GM18867 (cell line): ENCODE measurements at regions not wholly inside any gene's neighbourhood (a gene's known extent, or its start where the extent isn't known, plus 50 kb on each side); places are given as distances from the start of the nearest gene placed in this dataset.
"Not testable (repeated sequence)": the region's sequence is repeated elsewhere in the genome, so short reads cannot be mapped to it uniquely, and the experiment has no call there.

Experiments
- ATAC-seq: cut with Tn5 transposase; IDR thresholded peaks from one replicate; pipeline ENCODE4 v1.9.1; 2021; ENCODE audit warnings: mild to moderate bottlenecking, moderate library complexity; ENCODE audit not compliant: unreplicated experiment

GRCh38 chr4:86413426-86413825 is 53.6 kb upstream of the MAPK10 start:
- ATAC-seq, result not testable (repeated sequence)

GRCh38 chr4:86414686-86415085 is 54.8 kb upstream of the MAPK10 start:
- no peak for ATAC-seq

- no peak for ATAC-seq
These were observed 56.2 kb upstream of the MAPK10 start for GRCh38 chr4:86416081-86416480.

GRCh38 chr4:86421461-86421860 is 61.6 kb upstream of the MAPK10 start:
- ATAC-seq, result no peak

GRCh38 chr4:86431543-86432116 is 71.8 kb upstream of the MAPK10 start:
- no peak for ATAC-seq

GRCh38 chr4:86432559-86433134 is 72.8 kb upstream of the MAPK10 start:
- ATAC-seq, result no peak

GRCh38 chr4:86439293-86439692 is 79.4 kb upstream of the MAPK10 start:
- ATAC-seq, result no peak

GRCh38 chr4:86441175-86441936 is 81.5 kb upstream of the MAPK10 start:
- peak; percentile 73 for ATAC-seq

- ATAC-seq, result no peak
These were observed 83.0 kb upstream of the MAPK10 start for GRCh38 chr4:86442881-86443280.

GRCh38 chr4:86443495-86443894 is 83.6 kb upstream of the MAPK10 start:
- ATAC-seq, result no peak

- no peak for ATAC-seq
These were observed 87.1 kb upstream of the MAPK10 start for GRCh38 chr4:86446996-86447395.

GRCh38 chr4:86448871-86449270 is 89.0 kb upstream of the MAPK10 start:
- ATAC-seq, result no peak

- no peak for ATAC-seq
These were observed 90.1 kb upstream of the MAPK10 start for GRCh38 chr4:86449746-86450588.

- ATAC-seq, result no peak
These were observed 91.0 kb upstream of the MAPK10 start for GRCh38 chr4:86450861-86451260.

GRCh38 chr4:86451560-86452330 is 91.9 kb upstream of the MAPK10 start:
- no peak for ATAC-seq

- ATAC-seq, result no peak
These were observed 92.6 kb upstream of the MAPK10 start for GRCh38 chr4:86452422-86452891.

- ATAC-seq, result no peak
These were observed 93.2 kb upstream of the MAPK10 start for GRCh38 chr4:86452924-86453531.

GRCh38 chr4:86453611-86454072 is 93.8 kb upstream of the MAPK10 start:
- ATAC-seq, result not testable (repeated sequence)

GRCh38 chr4:86461849-86462248 is 102.0 kb upstream of the MAPK10 start:
- no peak for ATAC-seq
